Psoas muscle (tissue), 7 donors: ENCODE measurements at regions not wholly inside any gene's neighbourhood (a gene's known extent, or its start where the extent isn't known, plus 50 kb on each side); places are given as distances from the start of the nearest gene placed in this dataset.

ENCODE experiments used
- ATAC-seq, 4 donors: fragments of 200-7000 bp; cut with Tn5 transposase; one replicate each; pipeline ENCODE4 v1.9.1; 2020; ENCODE audit warnings: moderate library complexity in 3 of 4, mild to moderate bottlenecking in 2 of 4
- DNase-seq, 2 donors: peaks; one replicate each; pipeline ENCODE4 v3.0.0-alpha.2; 2020
- H3K27ac ChIP-seq: fragments of 200-600 bp; one replicate; pipeline ENCODE4 v1.8.0; 2022
- H3K27me3 ChIP-seq, 3 donors: fragments of 200-600 bp in 1 of 3; one replicate each; pipeline versions ENCODE4 v1.6.1 to v1.8.0; 2013 to 2022; ENCODE audit warnings: low read length in 2 of 3, mild to moderate bottlenecking in 2 of 3, moderate library complexity in 1 of 3; ENCODE audit not compliant: insufficient read depth in 3 of 3
- H3K36me3 ChIP-seq, 2 donors: fragments of 200-600 bp in 1 of 2; one replicate each; pipeline versions ENCODE4 v1.6.1 to v1.8.0; 2013 to 2022; ENCODE audit warnings: low read depth in 1 of 2, mild to moderate bottlenecking in 1 of 2, moderate library complexity in 1 of 2; ENCODE audit not compliant: insufficient read depth in 1 of 2
- H3K4me1 ChIP-seq: fragments of 200-600 bp; one replicate; pipeline ENCODE4 v1.8.0; 2022
- H3K4me3 ChIP-seq: fragments of 200-600 bp; one replicate; pipeline ENCODE4 v1.8.0; 2022; ENCODE audit warnings: mild to moderate bottlenecking
- H3K9me3 ChIP-seq: fragments of 200-600 bp; one replicate; pipeline ENCODE4 v1.8.0; 2022
- CTCF ChIP-seq: fragments of 200-600 bp; IDR thresholded peaks from one replicate; pipeline ENCODE4 v1.8.0; 2022; ENCODE audit warnings: antibody characterized with exemption
- WGBS, 3 donors: extraction: QIAGEN DNeasy Blood & Tissue Kit; methylation state at CpG; one replicate each; pipeline versions ENCODE4 v1.1.6 to v1.1.7; 2013; 5-methylcytosine and 5-hydroxymethylcytosine counted together
- intact Hi-C, 2 donors: fragments of 100-400 bp; cut with DNase I; formaldehyde crosslinking; loops; one replicate each; pipeline versions ENCODE4 v1.11.0 to v1.14.2; 2022
- donor health status: healthy with polysubstance abuse.
- donor health status: DM: no; HTN: no; CAD: no; lungs with moderate emphysema.
- donor health status: Bipolar disorder and iron deficiency.
- donor health status: healthy.
- donor health status: DM: yes; HTN: yes; CAD: no.
- donor health status: DM: no; HTN: no; CAD: no.
- donor health status: DM: yes; HTN: yes; CAD: no.

- Histone ChIP-seq H3K4me1 (peaks cover 32% of the 10 kb centered on the region), H3K36me3 (no peaks in the 10 kb centered on the region), H3K27ac (no peak overlapping the region), H3K27me3 (no peaks in the 10 kb centered on the region), H3K4me3 (no peak overlapping the region), H3K9me3 (no peaks in the 10 kb centered on the region)
- 78 to 91% (median 79%) methylated on average over 5 of the region's 5 CpGs for WGBS, 3 donors
- ATAC-seq (no peak), DNase-seq (no peak)
- intact Hi-C loops, result loop anchor here in 1 of 2 donors (5.0 kb wide), 2 partner anchors 44 to 139 kb away; no protein-coding TSS in a partner anchor
- TF ChIP-seq CTCF, result no peak
Observed at GRCh38 chr1:182147951-182148350, 86.4 kb upstream of the ZNF648 start.

GRCh38 chr1:182147136-182147820 is 85.8 kb upstream of the ZNF648 start:
- 86 to 91% (median 91%) methylated on average over 4 of the region's 4 CpGs for WGBS, 3 donors
- intact Hi-C loops, result loop anchor here in 1 of 2 donors (5.0 kb wide), 2 partner anchors 45 to 140 kb away; no protein-coding TSS in a partner anchor
- ATAC-seq, result no peak
- Histone ChIP-seq H3K9me3 (no peaks in the 10 kb centered on the region), H3K4me1 (peaks cover 32% of the 10 kb centered on the region), H3K4me3 (no peak overlapping the region), H3K27me3 (no peaks in the 10 kb centered on the region), H3K27ac (no peak overlapping the region), H3K36me3 (no peaks in the 10 kb centered on the region)
- no peak for DNase-seq
- TF ChIP-seq CTCF, result no peak

- 74 to 87% (median 78%) methylated on average over 5 of the region's 5 CpGs for WGBS, 3 donors
- DNase-seq, result no peak
- H3K36me3 ChIP-seq, result no peaks in the 10 kb centered on the region
- intact Hi-C loops, result loop anchor here in 1 of 2 donors (5.0 kb wide), 2 partner anchors 46 to 141 kb away; no protein-coding TSS in a partner anchor
- TF ChIP-seq CTCF, result no peak
- no peak overlapping the region for H3K27ac ChIP-seq
- no peak for ATAC-seq
- no peaks in the 10 kb centered on the region for H3K27me3 ChIP-seq
- peaks cover 32% of the 10 kb centered on the region for H3K4me1 ChIP-seq
- H3K4me3 ChIP-seq, result no peak overlapping the region
- H3K9me3 ChIP-seq, result no peaks in the 10 kb centered on the region
Observed at GRCh38 chr1:182146286-182146685, 84.8 kb upstream of the ZNF648 start.

GRCh38 chr1:182145441-182145840 is 83.9 kb upstream of the ZNF648 start:
- Histone ChIP-seq H3K4me1 (peaks cover 32% of the 10 kb centered on the region), H3K4me3 (no peak overlapping the region), H3K36me3 (no peaks in the 10 kb centered on the region), H3K27me3 (no peaks in the 10 kb centered on the region), H3K9me3 (no peaks in the 10 kb centered on the region), H3K27ac (peak overlapping the region; percentile 87)
- no peak for TF ChIP-seq CTCF
- intact Hi-C loops, result loop anchor here in 1 of 2 donors (5.0 kb wide), 2 partner anchors 47 to 142 kb away; no protein-coding TSS in a partner anchor
- DNase-seq, result no peak
- ATAC-seq, result no peak
- WGBS, 3 donors, result 63 to 80% (median 65%) methylated on average over 5 of the region's 5 CpGs
